ENCODE measurements at regions not wholly inside any gene's neighbourhood (a gene's known extent, or its start where the extent isn't known, plus 50 kb on each side); places are given as distances from the start of the nearest gene placed in this dataset.

DNA sequence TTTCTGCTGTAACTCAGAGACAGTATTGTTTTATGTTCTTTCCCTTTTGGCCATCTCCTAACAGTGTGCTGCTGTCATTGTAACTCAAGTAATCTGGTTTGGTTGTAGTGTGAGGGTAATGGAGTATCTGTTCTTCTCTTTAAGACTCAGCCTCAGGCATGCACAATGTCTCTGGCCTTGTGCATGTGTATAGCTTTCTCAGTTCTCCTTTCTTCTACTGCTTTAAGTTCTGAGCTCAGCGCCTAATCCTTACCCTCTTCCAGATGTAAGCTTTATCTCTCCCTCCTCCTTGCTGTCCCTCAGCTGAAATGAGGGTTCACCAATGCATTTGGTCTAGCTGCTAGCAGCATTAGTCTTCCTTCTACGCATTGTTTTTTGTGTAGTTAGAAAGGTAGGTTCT is 1420.4 kb upstream of the PRMT6 start:
- Histone ChIP-seq H3K4me3 (ENCODE audit: control insufficient read depth in 1 of 7, extremely low read depth in 1 of 7, insufficient read depth in 4 of 7, low read depth in 2 of 7, low read length in 6 of 7) (no peak overlapping the region), H3K27me3 (replicated peaks in 2 of 5; ENCODE audit: control insufficient read depth in 4 of 5, insufficient read depth in 5 of 5, low read length in 4 of 5) (no peaks in the 10 kb centered on the region), H3K9me3 (ENCODE audit: control extremely low read depth in 1 of 5, control insufficient read depth in 4 of 5, insufficient read depth in 2 of 5, low read depth in 1 of 5, low read length in 4 of 5) (no peaks in the 10 kb centered on the region), H3K27ac (ENCODE audit: insufficient read depth in 1 of 2, low read depth in 1 of 2, low read length in 2 of 2, poor library complexity in 1 of 2, severe bottlenecking in 2 of 2) (no peak overlapping the region), H3K36me3 (ENCODE audit: control insufficient read depth in 4 of 4, insufficient read depth in 4 of 4, low read length in 3 of 4) (no peaks in the 10 kb centered on the region), H3K4me1 (ENCODE audit: control extremely low read depth in 1 of 4, control insufficient read depth in 4 of 4, insufficient read depth in 4 of 4, low read length in 3 of 4) (no peaks in the 10 kb centered on the region)
- WGBS (ENCODE audit: insufficient coverage) = no CpG with 5 or more reads among the region's 2 CpGs
- no peak for DNase-seq
- ChIA-PET CTCF (interaction anchor here (1.5 to 1.9 kb wide), 2 partner anchors 11 kb away, joined by 3 to 4 read pairs; no protein-coding TSS in a partner anchor), POLR2A (no interaction called here)

DNA sequence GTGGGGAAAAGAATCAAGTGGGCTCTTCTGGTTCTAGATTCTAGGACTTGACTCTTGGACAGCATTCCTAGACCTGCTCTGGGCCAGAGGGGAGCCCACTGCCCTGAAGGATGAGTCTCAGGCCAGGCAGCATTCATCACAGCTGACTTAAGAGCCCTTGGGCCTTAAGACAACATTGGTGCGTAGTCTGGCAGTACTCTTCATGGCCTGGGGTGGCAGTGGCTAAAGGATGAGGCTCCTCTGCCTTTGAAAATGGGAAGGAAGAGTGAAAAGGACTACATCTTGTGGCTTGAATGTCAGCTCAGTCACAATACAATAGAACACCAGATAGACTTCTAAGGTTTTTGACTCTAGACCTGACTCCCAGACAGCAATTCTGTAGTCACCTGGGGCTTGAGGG is 1415.1 kb upstream of the PRMT6 start:
- DNase-seq = no peak
- 60% methylated on average over 1 of the region's 1 CpG for WGBS (ENCODE audit: insufficient coverage)
- CTCF ChIA-PET = no interaction called here
- H3K27me3 ChIP-seq (replicated peaks in 2 of 5; ENCODE audit: control insufficient read depth in 4 of 5, insufficient read depth in 5 of 5, low read length in 4 of 5) = no peaks in the 10 kb centered on the region
- H3K36me3 ChIP-seq (ENCODE audit: control insufficient read depth in 4 of 4, insufficient read depth in 4 of 4, low read length in 3 of 4) = no peaks in the 10 kb centered on the region
- no peaks in the 10 kb centered on the region for H3K4me1 ChIP-seq (ENCODE audit: control extremely low read depth in 1 of 4, control insufficient read depth in 4 of 4, insufficient read depth in 4 of 4, low read length in 3 of 4)
- no peak overlapping the region for H3K27ac ChIP-seq (ENCODE audit: insufficient read depth in 1 of 2, low read depth in 1 of 2, low read length in 2 of 2, poor library complexity in 1 of 2, severe bottlenecking in 2 of 2)
- POLR2A ChIA-PET = no interaction called here
- H3K4me3 ChIP-seq (ENCODE audit: control insufficient read depth in 1 of 7, extremely low read depth in 1 of 7, insufficient read depth in 4 of 7, low read depth in 2 of 7, low read length in 6 of 7) = no peak overlapping the region
- no peaks in the 10 kb centered on the region for H3K9me3 ChIP-seq (ENCODE audit: control extremely low read depth in 1 of 5, control insufficient read depth in 4 of 5, insufficient read depth in 2 of 5, low read depth in 1 of 5, low read length in 4 of 5)

DNA sequence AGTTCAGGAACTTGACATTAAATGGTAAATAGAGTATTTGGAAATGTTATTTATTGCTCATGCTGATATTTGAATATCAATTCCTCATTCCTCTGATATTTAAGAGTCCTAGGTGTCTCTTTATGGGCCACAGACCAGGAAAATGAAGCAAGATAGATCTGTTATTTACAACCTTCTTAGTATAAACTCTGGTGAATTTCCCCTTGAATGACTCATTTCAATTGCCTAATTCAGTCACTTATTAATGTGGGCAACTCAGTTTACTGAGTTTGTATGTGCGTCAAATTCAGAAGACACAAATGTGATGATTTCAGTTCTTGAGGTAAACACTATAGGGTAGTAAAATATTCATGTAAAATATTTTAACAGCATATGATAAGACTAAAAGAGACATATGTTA is 1404.4 kb upstream of the PRMT6 start:
- Histone ChIP-seq H3K4me3 (ENCODE audit: control insufficient read depth in 1 of 7, extremely low read depth in 1 of 7, insufficient read depth in 4 of 7, low read depth in 2 of 7, low read length in 6 of 7) (no peak overlapping the region), H3K27me3 (replicated peaks in 2 of 5; ENCODE audit: control insufficient read depth in 4 of 5, insufficient read depth in 5 of 5, low read length in 4 of 5) (no peaks in the 10 kb centered on the region), H3K27ac (ENCODE audit: insufficient read depth in 1 of 2, low read depth in 1 of 2, low read length in 2 of 2, poor library complexity in 1 of 2, severe bottlenecking in 2 of 2) (no peak overlapping the region), H3K9me3 (ENCODE audit: control extremely low read depth in 1 of 5, control insufficient read depth in 4 of 5, insufficient read depth in 2 of 5, low read depth in 1 of 5, low read length in 4 of 5) (no peaks in the 10 kb centered on the region), H3K36me3 (ENCODE audit: control insufficient read depth in 4 of 4, insufficient read depth in 4 of 4, low read length in 3 of 4) (no peaks in the 10 kb centered on the region), H3K4me1 (ENCODE audit: control extremely low read depth in 1 of 4, control insufficient read depth in 4 of 4, insufficient read depth in 4 of 4, low read length in 3 of 4) (no peaks in the 10 kb centered on the region)
- CTCF ChIA-PET = no interaction called here
- DNase-seq = no peak
- POLR2A ChIA-PET = no interaction called here
- WGBS (ENCODE audit: insufficient coverage) = no CpG with 5 or more reads among the region's 1 CpG

DNA sequence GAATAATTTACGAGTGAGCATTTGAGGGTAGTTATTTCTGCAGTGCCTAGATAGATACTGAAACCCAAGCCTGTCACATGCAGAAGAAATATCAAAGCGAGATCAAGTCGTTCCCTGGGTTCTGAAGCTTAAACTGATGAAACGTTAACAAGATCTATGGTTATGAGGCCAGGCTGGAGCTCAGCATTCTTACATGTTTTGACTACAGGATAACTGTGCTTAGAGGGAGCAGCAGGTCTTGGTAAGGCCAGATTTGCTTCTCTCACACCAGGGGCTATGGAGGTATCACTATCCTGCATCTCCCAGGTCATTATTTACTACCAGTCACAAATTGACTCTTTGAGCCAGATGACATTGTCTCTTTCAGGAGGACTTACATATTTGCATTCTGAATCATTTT is 1401.4 kb upstream of the PRMT6 start:
- ChIA-PET POLR2A (no interaction called here), CTCF (no interaction called here)
- no peak for DNase-seq
- WGBS (ENCODE audit: insufficient coverage) = 78% methylated on average over 4 of the region's 4 CpGs
- Histone ChIP-seq H3K36me3 (ENCODE audit: control insufficient read depth in 4 of 4, insufficient read depth in 4 of 4, low read length in 3 of 4) (no peaks in the 10 kb centered on the region), H3K9me3 (ENCODE audit: control extremely low read depth in 1 of 5, control insufficient read depth in 4 of 5, insufficient read depth in 2 of 5, low read depth in 1 of 5, low read length in 4 of 5) (no peaks in the 10 kb centered on the region), H3K27ac (ENCODE audit: insufficient read depth in 1 of 2, low read depth in 1 of 2, low read length in 2 of 2, poor library complexity in 1 of 2, severe bottlenecking in 2 of 2) (no peak overlapping the region), H3K4me3 (ENCODE audit: control insufficient read depth in 1 of 7, extremely low read depth in 1 of 7, insufficient read depth in 4 of 7, low read depth in 2 of 7, low read length in 6 of 7) (no peak overlapping the region), H3K4me1 (ENCODE audit: control extremely low read depth in 1 of 4, control insufficient read depth in 4 of 4, insufficient read depth in 4 of 4, low read length in 3 of 4) (no peaks in the 10 kb centered on the region), H3K27me3 (replicated peaks in 2 of 5; ENCODE audit: control insufficient read depth in 4 of 5, insufficient read depth in 5 of 5, low read length in 4 of 5) (no peaks in the 10 kb centered on the region)

DNA sequence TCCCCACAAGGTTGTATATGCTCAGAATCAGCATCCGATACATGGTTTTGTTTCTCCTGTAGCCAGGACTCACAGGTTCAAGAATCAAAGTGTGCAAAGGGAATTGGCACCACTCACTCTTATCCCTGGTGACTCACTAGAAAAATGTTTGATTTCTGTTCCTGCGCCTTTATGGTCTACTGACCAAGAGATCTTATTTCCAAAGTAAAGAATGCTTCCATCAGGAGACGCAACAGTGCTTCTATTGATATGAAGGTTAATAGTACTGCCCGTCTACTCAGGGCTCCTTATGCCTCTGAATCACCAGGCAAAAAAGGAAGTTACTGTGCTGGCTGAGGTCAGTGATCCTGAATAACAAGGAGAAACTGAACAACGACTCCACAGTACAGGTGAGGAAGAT is 1392.0 kb upstream of the PRMT6 start:
- H3K4me3 ChIP-seq (ENCODE audit: control insufficient read depth in 1 of 7, extremely low read depth in 1 of 7, insufficient read depth in 4 of 7, low read depth in 2 of 7, low read length in 6 of 7) = no peak overlapping the region
- no peak for DNase-seq
- 93% methylated on average over 4 of the region's 5 CpGs for WGBS (ENCODE audit: insufficient coverage)
- H3K36me3 ChIP-seq (ENCODE audit: control insufficient read depth in 4 of 4, insufficient read depth in 4 of 4, low read length in 3 of 4) = no peaks in the 10 kb centered on the region
- CTCF ChIA-PET = no interaction called here
- H3K4me1 ChIP-seq (ENCODE audit: control extremely low read depth in 1 of 4, control insufficient read depth in 4 of 4, insufficient read depth in 4 of 4, low read length in 3 of 4) = no peaks in the 10 kb centered on the region
- no peaks in the 10 kb centered on the region for H3K9me3 ChIP-seq (ENCODE audit: control extremely low read depth in 1 of 5, control insufficient read depth in 4 of 5, insufficient read depth in 2 of 5, low read depth in 1 of 5, low read length in 4 of 5)
- no peak overlapping the region for H3K27ac ChIP-seq (ENCODE audit: insufficient read depth in 1 of 2, low read depth in 1 of 2, low read length in 2 of 2, poor library complexity in 1 of 2, severe bottlenecking in 2 of 2)
- H3K27me3 ChIP-seq (replicated peaks in 2 of 5; ENCODE audit: control insufficient read depth in 4 of 5, insufficient read depth in 5 of 5, low read length in 4 of 5) = no peaks in the 10 kb centered on the region
- POLR2A ChIA-PET = no interaction called here

DNA sequence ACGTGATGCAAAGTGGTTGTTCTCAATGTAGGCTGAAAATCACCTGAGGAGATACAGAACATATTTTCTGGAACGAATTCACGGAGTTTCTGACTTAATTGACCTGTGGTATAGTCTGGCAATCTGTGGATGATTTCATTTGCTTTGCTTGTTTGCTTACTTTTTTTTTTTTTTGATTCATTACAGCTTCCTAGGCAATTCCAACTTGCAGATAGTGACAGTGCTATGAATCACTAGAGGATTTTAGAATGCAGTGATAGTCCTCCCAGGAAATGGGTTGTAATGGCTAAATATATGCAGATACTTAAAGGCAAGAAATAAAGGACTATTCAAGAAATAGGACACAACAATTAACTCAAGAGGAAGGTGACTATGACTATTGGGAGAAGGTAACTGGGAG is 1378.1 kb upstream of the PRMT6 start:
- POLR2A ChIA-PET = no interaction called here
- Histone ChIP-seq H3K36me3 (ENCODE audit: control insufficient read depth in 4 of 4, insufficient read depth in 4 of 4, low read length in 3 of 4) (no peaks in the 10 kb centered on the region), H3K27ac (ENCODE audit: insufficient read depth in 1 of 2, low read depth in 1 of 2, low read length in 2 of 2, poor library complexity in 1 of 2, severe bottlenecking in 2 of 2) (no peak overlapping the region), H3K4me1 (ENCODE audit: control extremely low read depth in 1 of 4, control insufficient read depth in 4 of 4, insufficient read depth in 4 of 4, low read length in 3 of 4) (no peaks in the 10 kb centered on the region), H3K9me3 (ENCODE audit: control extremely low read depth in 1 of 5, control insufficient read depth in 4 of 5, insufficient read depth in 2 of 5, low read depth in 1 of 5, low read length in 4 of 5) (no peaks in the 10 kb centered on the region), H3K27me3 (replicated peaks in 2 of 5; ENCODE audit: control insufficient read depth in 4 of 5, insufficient read depth in 5 of 5, low read length in 4 of 5) (no peaks in the 10 kb centered on the region), H3K4me3 (ENCODE audit: control insufficient read depth in 1 of 7, extremely low read depth in 1 of 7, insufficient read depth in 4 of 7, low read depth in 2 of 7, low read length in 6 of 7) (no peak overlapping the region)
- DNase-seq = no peak
- WGBS (ENCODE audit: insufficient coverage) = 72% methylated on average over 3 of the region's 3 CpGs
- CTCF ChIA-PET = no interaction called here

DNA sequence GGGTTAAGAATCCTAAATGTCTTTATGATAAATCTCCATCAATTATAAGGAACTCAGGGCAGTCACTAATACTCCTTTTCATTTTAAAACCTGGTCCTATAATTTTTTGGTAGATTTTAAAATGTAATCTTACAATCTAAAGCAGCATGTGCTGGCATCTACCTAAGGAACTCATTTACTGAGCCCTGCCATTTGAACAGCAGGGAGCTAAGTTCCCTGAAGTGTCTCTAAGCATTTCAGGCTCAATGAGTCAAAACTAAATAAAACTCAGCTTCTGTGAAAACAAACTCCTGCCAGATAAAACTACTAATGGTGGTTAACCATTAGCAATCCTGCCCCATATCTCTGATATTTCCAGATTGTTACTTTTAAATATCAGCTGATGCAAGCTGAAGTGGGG is 1371.8 kb upstream of the PRMT6 start:
- CTCF ChIA-PET = no interaction called here

DNA sequence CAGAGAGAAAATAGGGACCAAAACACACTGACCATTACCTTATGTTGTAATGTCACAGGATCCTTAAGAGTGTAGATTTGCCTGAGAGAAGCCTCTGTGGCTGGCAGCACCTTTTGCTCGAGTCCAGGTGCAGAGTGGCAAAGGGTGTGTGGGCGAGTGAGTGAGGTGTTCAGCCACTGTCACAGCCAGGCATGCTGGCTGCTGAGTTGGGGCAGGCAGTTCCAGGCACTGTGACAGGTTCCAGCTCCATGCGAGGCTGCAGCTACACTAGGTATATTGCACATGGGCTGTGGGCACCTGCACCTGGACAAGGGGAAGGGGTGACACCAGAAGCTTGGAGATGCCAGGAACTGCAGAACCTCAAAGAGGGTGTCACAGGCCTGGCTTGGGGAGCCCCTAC is 1370.4 kb upstream of the PRMT6 start:
- 87% methylated on average over 3 of the region's 3 CpGs for WGBS (ENCODE audit: insufficient coverage)
- no peaks in the 10 kb centered on the region for H3K36me3 ChIP-seq (ENCODE audit: control insufficient read depth in 4 of 4, insufficient read depth in 4 of 4, low read length in 3 of 4)
- DNase-seq = no peak
- ChIA-PET POLR2A (no interaction called here), CTCF (no interaction called here)
- peaks cover 0 to 2% (median 0%) of the 10 kb centered on the region in 5 experiments for H3K9me3 ChIP-seq (ENCODE audit: control extremely low read depth in 1 of 5, control insufficient read depth in 4 of 5, insufficient read depth in 2 of 5, low read depth in 1 of 5, low read length in 4 of 5)
- H3K4me3 ChIP-seq (ENCODE audit: control insufficient read depth in 1 of 7, extremely low read depth in 1 of 7, insufficient read depth in 4 of 7, low read depth in 2 of 7, low read length in 6 of 7) = no peak overlapping the region
- H3K4me1 ChIP-seq (ENCODE audit: control extremely low read depth in 1 of 4, control insufficient read depth in 4 of 4, insufficient read depth in 4 of 4, low read length in 3 of 4) = no peaks in the 10 kb centered on the region
- no peak overlapping the region for H3K27ac ChIP-seq (ENCODE audit: insufficient read depth in 1 of 2, low read depth in 1 of 2, low read length in 2 of 2, poor library complexity in 1 of 2, severe bottlenecking in 2 of 2)
- H3K27me3 ChIP-seq (replicated peaks in 2 of 5; ENCODE audit: control insufficient read depth in 4 of 5, insufficient read depth in 5 of 5, low read length in 4 of 5) = no peaks in the 10 kb centered on the region

More for the DNA sequence above, 1371.8 kb upstream of the PRMT6 start:
- peaks cover 0 to 2% (median 0%) of the 10 kb centered on the region in 5 experiments for H3K9me3 ChIP-seq (ENCODE audit: control extremely low read depth in 1 of 5, control insufficient read depth in 4 of 5, insufficient read depth in 2 of 5, low read depth in 1 of 5, low read length in 4 of 5)
- no peaks in the 10 kb centered on the region for H3K4me1 ChIP-seq (ENCODE audit: control extremely low read depth in 1 of 4, control insufficient read depth in 4 of 4, insufficient read depth in 4 of 4, low read length in 3 of 4)
- DNase-seq = no peak
- no peaks in the 10 kb centered on the region for H3K36me3 ChIP-seq (ENCODE audit: control insufficient read depth in 4 of 4, insufficient read depth in 4 of 4, low read length in 3 of 4)
- no peaks in the 10 kb centered on the region for H3K27me3 ChIP-seq (replicated peaks in 2 of 5; ENCODE audit: control insufficient read depth in 4 of 5, insufficient read depth in 5 of 5, low read length in 4 of 5)
- H3K27ac ChIP-seq (ENCODE audit: insufficient read depth in 1 of 2, low read depth in 1 of 2, low read length in 2 of 2, poor library complexity in 1 of 2, severe bottlenecking in 2 of 2) = no peak overlapping the region
- POLR2A ChIA-PET = no interaction called here
- H3K4me3 ChIP-seq (ENCODE audit: control insufficient read depth in 1 of 7, extremely low read depth in 1 of 7, insufficient read depth in 4 of 7, low read depth in 2 of 7, low read length in 6 of 7) = no peak overlapping the region
